Panc1 (cell line): ENCODE measurements at regions not wholly inside any gene's neighbourhood (a gene's known extent, or its start where the extent isn't known, plus 50 kb on each side); places are given as distances from the start of the nearest gene placed in this dataset.

Source experiments
- POLR2AphosphoS5 ChIP-seq: IDR thresholded peaks from 2 replicates; pipeline ENCODE4 v1.6.1; 2012; ENCODE audit warnings: mild to moderate bottlenecking, low read depth, low read length, moderate library complexity
- SIN3A ChIP-seq: IDR thresholded peaks from 2 replicates; pipeline ENCODE4 v1.6.1; 2012; ENCODE audit warnings: low read depth, mild to moderate bottlenecking, low read length, moderate library complexity, borderline replicate concordance; ENCODE audit not compliant: insufficient read depth
- TCF7L2 ChIP-seq: IDR thresholded peaks from 2 replicates; pipeline ENCODE4 v1.6.1; 2011; ENCODE audit warnings: mild to moderate bottlenecking, low read depth, low read length, inconsistent platforms
- TF ChIP-seq, protein P1 (sequence below): fragments of 450-650 bp; IDR thresholded peaks from 2 replicates; pipeline ENCODE4 v1.5.1; 2017; ENCODE audit warnings: mild to moderate bottlenecking
- TF ChIP-seq, protein P2 (sequence below), 2 experiments: IDR thresholded peaks; 2 replicates each; pipeline ENCODE4 v1.6.1; 2011 to 2012; ENCODE audit warnings: low read depth in 2 of 2, control low read depth in 1 of 2, low read length in 1 of 2, mild to moderate bottlenecking in 1 of 2, moderate library complexity in 1 of 2; ENCODE audit not compliant: insufficient read depth in 1 of 2

DNA sequence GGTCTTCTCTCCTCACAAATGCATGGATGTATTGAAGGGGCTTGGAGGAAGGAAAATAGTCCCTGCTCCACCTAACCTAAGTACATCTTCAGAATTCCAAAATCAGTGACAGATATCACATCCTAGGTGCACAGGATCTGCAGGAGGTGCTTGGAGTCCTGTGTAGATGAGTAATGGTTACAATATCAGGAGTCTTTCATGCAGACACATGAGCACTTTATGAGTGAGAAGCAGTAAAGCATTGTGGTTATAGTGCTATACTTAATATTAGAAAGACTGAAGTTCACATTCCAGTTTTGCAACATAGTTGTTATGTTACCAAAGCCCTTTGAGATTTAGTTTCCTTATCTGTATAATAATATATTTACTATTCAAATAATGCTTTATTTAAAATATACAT lies 516.7 kb downstream of the NEBL start:
- TF ChIP-seq, protein P1, sequence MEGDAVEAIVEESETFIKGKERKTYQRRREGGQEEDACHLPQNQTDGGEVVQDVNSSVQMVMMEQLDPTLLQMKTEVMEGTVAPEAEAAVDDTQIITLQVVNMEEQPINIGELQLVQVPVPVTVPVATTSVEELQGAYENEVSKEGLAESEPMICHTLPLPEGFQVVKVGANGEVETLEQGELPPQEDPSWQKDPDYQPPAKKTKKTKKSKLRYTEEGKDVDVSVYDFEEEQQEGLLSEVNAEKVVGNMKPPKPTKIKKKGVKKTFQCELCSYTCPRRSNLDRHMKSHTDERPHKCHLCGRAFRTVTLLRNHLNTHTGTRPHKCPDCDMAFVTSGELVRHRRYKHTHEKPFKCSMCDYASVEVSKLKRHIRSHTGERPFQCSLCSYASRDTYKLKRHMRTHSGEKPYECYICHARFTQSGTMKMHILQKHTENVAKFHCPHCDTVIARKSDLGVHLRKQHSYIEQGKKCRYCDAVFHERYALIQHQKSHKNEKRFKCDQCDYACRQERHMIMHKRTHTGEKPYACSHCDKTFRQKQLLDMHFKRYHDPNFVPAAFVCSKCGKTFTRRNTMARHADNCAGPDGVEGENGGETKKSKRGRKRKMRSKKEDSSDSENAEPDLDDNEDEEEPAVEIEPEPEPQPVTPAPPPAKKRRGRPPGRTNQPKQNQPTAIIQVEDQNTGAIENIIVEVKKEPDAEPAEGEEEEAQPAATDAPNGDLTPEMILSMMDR, result no peak
- no peak for TF ChIP-seq TCF7L2
- TF ChIP-seq POLR2AphosphoS5, result no peak
- TF ChIP-seq SIN3A, result no peak
- TF ChIP-seq, protein P2, sequence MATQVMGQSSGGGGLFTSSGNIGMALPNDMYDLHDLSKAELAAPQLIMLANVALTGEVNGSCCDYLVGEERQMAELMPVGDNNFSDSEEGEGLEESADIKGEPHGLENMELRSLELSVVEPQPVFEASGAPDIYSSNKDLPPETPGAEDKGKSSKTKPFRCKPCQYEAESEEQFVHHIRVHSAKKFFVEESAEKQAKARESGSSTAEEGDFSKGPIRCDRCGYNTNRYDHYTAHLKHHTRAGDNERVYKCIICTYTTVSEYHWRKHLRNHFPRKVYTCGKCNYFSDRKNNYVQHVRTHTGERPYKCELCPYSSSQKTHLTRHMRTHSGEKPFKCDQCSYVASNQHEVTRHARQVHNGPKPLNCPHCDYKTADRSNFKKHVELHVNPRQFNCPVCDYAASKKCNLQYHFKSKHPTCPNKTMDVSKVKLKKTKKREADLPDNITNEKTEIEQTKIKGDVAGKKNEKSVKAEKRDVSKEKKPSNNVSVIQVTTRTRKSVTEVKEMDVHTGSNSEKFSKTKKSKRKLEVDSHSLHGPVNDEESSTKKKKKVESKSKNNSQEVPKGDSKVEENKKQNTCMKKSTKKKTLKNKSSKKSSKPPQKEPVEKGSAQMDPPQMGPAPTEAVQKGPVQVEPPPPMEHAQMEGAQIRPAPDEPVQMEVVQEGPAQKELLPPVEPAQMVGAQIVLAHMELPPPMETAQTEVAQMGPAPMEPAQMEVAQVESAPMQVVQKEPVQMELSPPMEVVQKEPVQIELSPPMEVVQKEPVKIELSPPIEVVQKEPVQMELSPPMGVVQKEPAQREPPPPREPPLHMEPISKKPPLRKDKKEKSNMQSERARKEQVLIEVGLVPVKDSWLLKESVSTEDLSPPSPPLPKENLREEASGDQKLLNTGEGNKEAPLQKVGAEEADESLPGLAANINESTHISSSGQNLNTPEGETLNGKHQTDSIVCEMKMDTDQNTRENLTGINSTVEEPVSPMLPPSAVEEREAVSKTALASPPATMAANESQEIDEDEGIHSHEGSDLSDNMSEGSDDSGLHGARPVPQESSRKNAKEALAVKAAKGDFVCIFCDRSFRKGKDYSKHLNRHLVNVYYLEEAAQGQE (IDR thresholded peaks at IDR 0.05; ENCODE audit: insufficient read depth in 1 of 2, low read depth in 2 of 2, low read length in 1 of 2), result no peak
